ENCODE measurements at regions not wholly inside any gene's neighbourhood (a gene's known extent, or its start where the extent isn't known, plus 50 kb on each side); places are given as distances from the start of the nearest gene placed in this dataset.

- no peak for TF ChIP-seq ZC3H10 (CRISPR knock-in tag; IDR thresholded peaks at IDR 0.05)
- TF ChIP-seq GLIS3 (CRISPR knock-in tag; IDR thresholded peaks at IDR 0.05) = no peak
- no peak for TF ChIP-seq OSR1 (CRISPR knock-in tag; IDR thresholded peaks at IDR 0.05)
- no peak for TF ChIP-seq TOX (CRISPR knock-in tag; IDR thresholded peaks at IDR 0.05; ENCODE audit: borderline replicate concordance)
- TF ChIP-seq PPARA (CRISPR knock-in tag; IDR thresholded peaks at IDR 0.05; ENCODE audit: borderline replicate concordance) = no peak
- TF ChIP-seq CREB5 (CRISPR knock-in tag; IDR thresholded peaks at IDR 0.05; ENCODE audit: low read depth) = no peak
- no peak for TF ChIP-seq CSDC2 (CRISPR knock-in tag; IDR thresholded peaks at IDR 0.05)
- no peak for TF ChIP-seq CSRNP3 (CRISPR knock-in tag; IDR thresholded peaks at IDR 0.05)
- TF ChIP-seq ZNF70 (CRISPR knock-in tag; IDR thresholded peaks at IDR 0.05) = no peak
- TF ChIP-seq SNAI2 (CRISPR knock-in tag; IDR thresholded peaks at IDR 0.05) = no peak
- no peak for TF ChIP-seq ZFP3 (CRISPR knock-in tag; IDR thresholded peaks at IDR 0.05)
- TF ChIP-seq ZFP30 (CRISPR knock-in tag; IDR thresholded peaks at IDR 0.05) = no peak
- ATAC-seq = no peak
Observed at GRCh38 chr2:145751155-145751554, 1231.2 kb upstream of the ZEB2 start.

- no peak for ATAC-seq
- TF ChIP-seq ZNF8 (CRISPR knock-in tag; IDR thresholded peaks at IDR 0.05) (no peak), ESRRG (CRISPR knock-in tag; IDR thresholded peaks at IDR 0.05) (no peak), TCF4 (CRISPR knock-in tag; IDR thresholded peaks at IDR 0.05; ENCODE audit: borderline replicate concordance) (no peak), ZC3H10 (CRISPR knock-in tag; IDR thresholded peaks at IDR 0.05) (no peak), BACH2 (CRISPR knock-in tag; IDR thresholded peaks at IDR 0.05; ENCODE audit: borderline replicate concordance) (no peak), PPARA (CRISPR knock-in tag; IDR thresholded peaks at IDR 0.05; ENCODE audit: borderline replicate concordance) (no peak), CREB5 (CRISPR knock-in tag; IDR thresholded peaks at IDR 0.05; ENCODE audit: low read depth) (no peak), ZNF565 (CRISPR knock-in tag; conservative IDR thresholded peaks at IDR 0.05; ENCODE audit: low read depth) (no peak), ZFP30 (CRISPR knock-in tag; IDR thresholded peaks at IDR 0.05) (no peak), ISL1 (CRISPR knock-in tag; IDR thresholded peaks at IDR 0.05) (no peak), ARNTL (CRISPR knock-in tag; IDR thresholded peaks at IDR 0.05; ENCODE audit: borderline replicate concordance, low read depth) (no peak), OSR1 (CRISPR knock-in tag; IDR thresholded peaks at IDR 0.05) (no peak), GLIS3 (CRISPR knock-in tag; IDR thresholded peaks at IDR 0.05) (no peak), SNAI2 (CRISPR knock-in tag; IDR thresholded peaks at IDR 0.05) (no peak), ZNF70 (CRISPR knock-in tag; IDR thresholded peaks at IDR 0.05) (no peak), CSRNP3 (CRISPR knock-in tag; IDR thresholded peaks at IDR 0.05) (no peak)
- TF ChIP-seq, protein P1, sequence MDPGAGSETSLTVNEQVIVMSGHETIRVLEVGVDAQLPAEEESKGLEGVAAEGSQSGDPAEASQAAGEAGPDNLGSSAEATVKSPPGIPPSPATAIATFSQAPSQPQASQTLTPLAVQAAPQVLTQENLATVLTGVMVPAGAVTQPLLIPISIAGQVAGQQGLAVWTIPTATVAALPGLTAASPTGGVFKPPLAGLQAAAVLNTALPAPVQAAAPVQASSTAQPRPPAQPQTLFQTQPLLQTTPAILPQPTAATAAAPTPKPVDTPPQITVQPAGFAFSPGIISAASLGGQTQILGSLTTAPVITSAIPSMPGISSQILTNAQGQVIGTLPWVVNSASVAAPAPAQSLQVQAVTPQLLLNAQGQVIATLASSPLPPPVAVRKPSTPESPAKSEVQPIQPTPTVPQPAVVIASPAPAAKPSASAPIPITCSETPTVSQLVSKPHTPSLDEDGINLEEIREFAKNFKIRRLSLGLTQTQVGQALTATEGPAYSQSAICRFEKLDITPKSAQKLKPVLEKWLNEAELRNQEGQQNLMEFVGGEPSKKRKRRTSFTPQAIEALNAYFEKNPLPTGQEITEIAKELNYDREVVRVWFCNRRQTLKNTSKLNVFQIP (CRISPR knock-in tag; IDR thresholded peaks at IDR 0.05; ENCODE audit: borderline replicate concordance, low read depth) = no peak
- TF ChIP-seq, protein P2, sequence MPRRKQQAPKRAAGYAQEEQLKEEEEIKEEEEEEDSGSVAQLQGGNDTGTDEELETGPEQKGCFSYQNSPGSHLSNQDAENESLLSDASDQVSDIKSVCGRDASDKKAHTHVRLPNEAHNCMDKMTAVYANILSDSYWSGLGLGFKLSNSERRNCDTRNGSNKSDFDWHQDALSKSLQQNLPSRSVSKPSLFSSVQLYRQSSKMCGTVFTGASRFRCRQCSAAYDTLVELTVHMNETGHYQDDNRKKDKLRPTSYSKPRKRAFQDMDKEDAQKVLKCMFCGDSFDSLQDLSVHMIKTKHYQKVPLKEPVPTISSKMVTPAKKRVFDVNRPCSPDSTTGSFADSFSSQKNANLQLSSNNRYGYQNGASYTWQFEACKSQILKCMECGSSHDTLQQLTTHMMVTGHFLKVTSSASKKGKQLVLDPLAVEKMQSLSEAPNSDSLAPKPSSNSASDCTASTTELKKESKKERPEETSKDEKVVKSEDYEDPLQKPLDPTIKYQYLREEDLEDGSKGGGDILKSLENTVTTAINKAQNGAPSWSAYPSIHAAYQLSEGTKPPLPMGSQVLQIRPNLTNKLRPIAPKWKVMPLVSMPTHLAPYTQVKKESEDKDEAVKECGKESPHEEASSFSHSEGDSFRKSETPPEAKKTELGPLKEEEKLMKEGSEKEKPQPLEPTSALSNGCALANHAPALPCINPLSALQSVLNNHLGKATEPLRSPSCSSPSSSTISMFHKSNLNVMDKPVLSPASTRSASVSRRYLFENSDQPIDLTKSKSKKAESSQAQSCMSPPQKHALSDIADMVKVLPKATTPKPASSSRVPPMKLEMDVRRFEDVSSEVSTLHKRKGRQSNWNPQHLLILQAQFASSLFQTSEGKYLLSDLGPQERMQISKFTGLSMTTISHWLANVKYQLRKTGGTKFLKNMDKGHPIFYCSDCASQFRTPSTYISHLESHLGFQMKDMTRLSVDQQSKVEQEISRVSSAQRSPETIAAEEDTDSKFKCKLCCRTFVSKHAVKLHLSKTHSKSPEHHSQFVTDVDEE (CRISPR knock-in tag; IDR thresholded peaks at IDR 0.05) = no peak
Observed at GRCh38 chr2:145750612-145751011, 1230.7 kb upstream of the ZEB2 start.
